HG02943 (cell line): ENCODE measurements at regions not wholly inside any gene's neighbourhood (a gene's known extent, or its start where the extent isn't known, plus 50 kb on each side); places are given as distances from the start of the nearest gene placed in this dataset.

Experiments used
- ATAC-seq: cut with Tn5 transposase; IDR thresholded peaks from one replicate; pipeline ENCODE4 v1.9.1; 2021; ENCODE audit warnings: mild to moderate bottlenecking, low read depth, moderate library complexity; ENCODE audit not compliant: unreplicated experiment

DNA sequence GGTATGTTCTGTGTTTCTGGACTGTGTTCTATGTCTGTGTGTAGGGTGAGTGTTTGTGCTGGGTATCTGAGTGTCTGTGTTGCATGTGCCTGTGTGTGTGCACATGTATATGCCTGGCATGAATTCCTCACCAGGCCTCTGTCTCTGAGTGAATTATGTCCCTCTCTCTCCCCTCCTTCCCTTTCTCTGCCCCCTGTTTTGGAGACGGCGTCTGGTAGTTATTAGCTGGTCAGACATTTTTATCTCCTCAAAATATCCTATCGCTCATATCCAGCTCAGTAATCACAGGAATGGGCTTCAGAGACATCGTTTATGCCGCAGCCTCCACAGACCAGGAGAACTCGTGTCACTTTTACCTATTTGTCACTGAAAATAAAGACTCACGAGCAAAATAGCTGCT is 483.2 kb upstream of the BRINP1 start:
- ATAC-seq = no peak

DNA sequence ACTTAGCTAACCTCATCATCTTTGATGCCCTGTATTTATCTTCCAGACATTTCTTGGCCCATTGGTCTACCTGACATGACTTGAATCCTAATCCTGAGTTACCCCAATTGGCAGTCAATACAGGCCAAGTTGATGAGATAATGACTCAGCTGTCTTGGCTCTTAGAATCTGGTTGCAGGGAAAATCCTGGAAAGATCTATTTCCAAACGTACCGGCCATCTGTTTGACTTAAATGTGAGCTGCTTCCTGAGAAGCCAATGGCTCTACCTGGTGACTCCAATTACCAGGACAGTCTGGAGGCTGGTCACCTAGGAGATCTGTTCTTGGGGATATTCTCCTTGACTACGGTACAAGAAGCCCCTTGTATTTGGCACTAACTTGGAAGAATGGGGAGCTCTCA is 475.2 kb upstream of the BRINP1 start:
- no peak for ATAC-seq

DNA sequence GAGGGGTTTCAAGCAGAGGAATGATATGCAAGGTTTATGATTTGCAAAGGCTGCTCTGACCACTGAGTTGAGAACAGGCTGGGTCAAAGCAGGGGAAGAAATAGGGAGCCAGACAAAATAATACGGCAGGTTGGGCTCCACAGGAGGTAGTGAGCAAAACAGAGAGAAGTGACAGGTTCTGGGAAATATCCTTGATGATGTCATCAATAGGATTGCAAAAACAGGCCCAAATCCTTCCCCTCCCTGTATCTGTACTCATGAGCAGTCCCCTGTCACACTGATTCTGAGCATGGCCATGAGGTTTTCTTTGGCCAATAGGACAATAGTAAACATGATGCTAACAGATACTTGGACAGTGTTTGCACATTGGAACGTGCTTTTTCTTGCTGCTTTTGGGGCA is 471.8 kb upstream of the BRINP1 start:
- no peak for ATAC-seq

DNA sequence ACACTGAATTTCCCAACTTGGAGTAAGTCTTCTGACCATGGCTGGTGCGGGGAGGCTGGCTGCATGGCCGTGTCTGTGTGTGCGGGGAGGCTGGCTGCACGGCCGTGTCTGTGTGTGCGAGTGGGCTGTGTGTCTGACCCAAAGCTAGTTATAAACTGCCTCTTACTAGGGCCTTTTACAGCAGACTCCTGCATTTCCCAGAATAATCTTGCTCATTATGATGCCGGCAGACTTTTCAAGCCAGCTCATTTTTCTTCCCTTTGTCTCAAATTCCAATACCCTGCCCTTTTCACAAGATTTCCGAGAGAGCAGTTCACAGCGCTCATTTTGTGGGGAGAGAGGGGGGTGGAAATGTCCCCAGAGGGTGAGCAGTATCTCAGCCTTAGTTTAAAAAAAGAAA is 470.7 kb upstream of the BRINP1 start:
- no peak for ATAC-seq

DNA sequence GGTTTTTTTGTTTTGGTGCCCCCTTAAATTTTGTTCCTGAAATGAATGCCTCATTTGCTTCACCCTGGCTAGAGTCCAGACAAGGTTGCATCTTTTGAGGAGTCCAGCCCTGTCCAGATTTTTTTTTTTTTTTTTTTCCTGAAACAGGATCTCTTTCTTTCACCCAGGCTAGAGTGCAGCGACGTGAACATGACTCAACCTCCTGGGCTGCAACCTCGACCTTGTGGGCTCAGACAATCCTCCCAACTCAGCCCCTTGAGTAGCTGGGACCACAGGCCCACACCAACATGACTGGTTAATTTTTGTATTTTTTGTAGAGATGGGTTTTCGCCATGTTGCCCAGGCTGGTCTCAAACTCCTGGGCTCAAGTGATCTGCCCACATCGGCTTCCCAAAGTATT is 469.0 kb upstream of the BRINP1 start:
- ATAC-seq = no peak

DNA sequence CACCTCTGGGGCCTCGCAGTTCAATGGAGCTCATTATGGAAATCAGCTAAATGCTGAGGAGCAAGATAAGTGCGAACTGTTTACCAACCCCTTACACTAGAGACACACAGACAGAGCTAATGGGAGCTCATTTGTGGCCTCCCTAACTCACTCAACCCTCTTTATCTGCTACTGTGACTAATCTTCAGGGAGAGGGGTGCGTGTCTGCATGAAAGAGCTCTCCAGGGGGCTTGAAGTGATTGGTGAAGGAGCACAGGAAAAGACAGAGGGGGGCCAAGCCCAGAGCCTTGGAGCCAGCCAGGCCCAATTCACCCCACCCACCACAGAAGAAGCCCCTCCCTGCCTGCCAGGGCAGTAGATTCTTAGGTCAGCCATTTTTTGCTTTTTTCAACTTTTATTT is 466.8 kb upstream of the BRINP1 start:
- ATAC-seq = no peak

DNA sequence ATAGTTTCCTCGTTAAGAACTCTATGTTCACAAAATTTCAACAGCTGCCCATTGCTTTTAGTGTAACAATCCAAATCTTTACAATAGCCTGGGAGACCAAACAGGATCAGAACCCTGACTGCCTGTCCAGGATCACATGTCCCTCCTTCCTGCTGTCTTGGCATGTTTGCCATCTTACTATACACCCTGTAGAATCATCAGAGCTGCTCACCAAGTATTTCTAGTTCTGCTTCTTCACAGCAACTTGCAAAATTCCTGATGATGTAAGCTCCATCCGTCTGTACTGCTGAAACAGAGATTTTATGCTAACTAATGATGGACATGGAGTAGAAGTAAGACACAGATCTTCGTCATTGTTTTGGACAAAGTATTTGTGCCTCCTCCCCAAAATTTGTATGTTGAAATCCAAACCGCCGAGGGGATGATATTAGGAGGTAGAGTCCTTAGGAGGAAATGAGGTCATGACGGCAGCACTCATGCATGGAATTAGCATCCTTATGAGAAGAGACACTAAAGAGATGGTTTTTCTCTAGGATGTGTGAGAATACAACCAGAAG is 464.9 kb upstream of the BRINP1 start:
- ATAC-seq = no peak

DNA sequence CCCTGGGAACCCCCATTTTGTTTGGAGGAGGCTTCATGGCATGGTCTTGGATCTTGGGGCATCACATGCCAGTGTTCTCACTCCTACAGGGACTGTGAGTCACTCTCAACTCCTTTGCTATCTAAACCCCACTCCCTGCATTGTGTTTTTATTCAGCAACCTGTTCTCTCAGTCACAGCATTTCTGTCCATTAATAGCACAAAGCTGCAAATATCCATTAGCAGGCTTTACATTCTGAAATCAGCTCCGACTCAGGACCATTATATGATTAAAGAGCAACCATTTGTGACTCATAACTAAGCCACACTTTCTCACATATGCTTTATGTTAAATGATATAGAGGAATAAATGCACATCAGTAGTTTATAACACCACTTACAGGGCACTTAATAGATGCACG is 462.1 kb upstream of the BRINP1 start:
- no peak for ATAC-seq

DNA sequence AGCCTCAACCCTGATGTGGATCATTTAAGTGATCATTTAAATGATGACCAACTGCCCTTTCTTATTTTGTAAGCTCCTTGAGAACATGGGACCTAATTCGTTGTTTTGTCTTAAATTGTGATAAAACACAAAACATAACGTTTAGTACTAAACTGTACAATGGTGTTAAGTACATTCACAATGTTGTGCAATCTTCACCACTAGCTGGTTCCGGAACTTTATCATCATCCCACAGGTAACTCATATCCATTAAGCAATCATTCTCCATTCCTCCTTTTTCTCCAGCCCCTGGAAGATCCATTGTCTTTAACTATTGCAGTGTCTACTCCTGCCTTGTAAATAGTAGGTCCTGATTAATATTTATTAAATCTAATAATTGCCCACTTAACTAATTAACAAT is 460.5 kb upstream of the BRINP1 start:
- ATAC-seq = no peak

DNA sequence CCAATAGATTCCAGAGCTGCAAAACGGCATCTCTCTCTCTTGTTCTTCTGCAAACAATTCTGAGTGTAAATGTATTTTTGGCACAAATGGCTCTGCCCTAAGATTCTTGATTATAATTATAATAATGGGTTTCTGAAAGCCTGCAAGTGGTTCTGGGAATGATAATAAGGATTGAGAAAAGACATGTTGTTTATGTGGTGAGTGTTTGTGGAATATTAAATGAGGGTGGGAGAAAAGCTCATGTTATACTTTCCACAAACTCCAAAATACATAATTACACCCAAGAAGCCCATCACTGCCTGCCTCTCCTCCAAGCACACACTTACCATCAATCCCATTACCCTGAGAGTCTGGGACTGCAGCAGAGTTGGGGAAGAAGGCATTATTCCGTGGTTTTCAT is 460.0 kb upstream of the BRINP1 start:
- ATAC-seq = no peak

DNA sequence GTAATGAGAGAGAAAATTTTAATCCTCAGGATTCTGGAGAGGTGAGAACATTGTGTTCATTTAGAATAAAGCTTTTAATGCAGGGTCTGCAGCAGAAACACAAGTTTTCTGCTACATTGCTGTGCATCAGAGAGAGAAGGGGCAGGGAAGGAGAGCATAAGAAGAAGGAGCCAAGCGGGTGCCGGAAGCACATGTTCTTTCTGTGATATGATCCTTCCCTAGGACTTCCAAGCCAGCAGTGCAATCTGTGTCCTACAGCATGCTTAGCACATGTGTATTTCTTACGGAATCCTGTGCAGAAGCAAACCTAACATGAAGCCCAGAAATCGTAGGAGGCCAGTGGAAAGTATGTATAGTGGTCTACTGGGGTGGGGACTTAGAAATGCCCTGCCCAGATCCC is 458.3 kb upstream of the BRINP1 start:
- ATAC-seq = no peak

DNA sequence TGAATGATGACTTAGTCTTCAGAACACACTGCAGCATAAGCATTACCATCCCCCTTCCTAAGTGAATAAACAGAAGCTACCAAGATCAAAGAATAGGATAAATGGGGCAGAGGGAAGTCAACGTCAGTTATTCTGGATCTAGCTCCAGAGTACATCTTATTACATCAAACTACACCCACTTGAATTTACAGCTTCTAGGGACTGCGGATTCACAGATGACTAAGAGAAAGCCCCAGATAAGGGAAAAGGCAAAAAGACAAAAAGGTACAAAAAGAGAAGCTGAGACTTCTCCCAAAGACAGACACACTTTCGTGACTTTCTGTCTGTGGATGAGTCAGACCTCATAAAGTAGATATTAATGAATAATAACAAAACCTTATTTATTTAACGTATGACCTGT is 457.9 kb upstream of the BRINP1 start:
- ATAC-seq = no peak

DNA sequence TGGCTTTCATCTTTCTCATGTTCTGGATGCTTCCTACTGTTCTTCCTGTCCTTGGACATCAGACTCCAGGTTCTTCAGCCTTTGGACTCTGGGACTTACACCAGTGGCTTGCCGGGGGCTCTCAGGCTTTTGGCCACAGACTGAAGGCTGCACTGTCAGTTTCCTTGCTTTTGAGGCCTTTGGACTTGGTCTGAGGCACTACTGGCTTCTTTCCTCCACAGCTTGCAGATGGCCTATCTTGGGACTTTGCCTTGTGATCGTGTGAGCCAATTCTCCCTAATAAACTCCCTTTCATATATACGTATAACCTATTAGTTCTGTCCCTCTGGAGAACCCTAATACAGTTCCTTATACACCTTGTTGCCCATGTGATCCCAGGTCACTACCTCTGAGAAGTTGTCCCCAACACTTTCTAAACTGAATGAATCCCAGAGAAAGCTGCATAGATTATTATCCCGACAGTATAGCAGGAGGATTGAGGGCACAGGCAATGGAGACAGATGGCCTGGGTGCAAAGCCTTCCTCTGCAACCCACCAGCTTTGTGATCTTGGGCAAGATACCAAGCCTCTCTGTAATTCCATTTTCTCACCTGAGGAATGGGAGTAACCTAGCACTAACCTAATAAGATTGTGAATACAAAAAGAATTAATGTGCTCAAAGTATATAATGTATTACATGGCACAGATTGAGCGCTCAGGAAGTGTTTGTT is 449.6 kb upstream of the BRINP1 start:
- no peak for ATAC-seq

DNA sequence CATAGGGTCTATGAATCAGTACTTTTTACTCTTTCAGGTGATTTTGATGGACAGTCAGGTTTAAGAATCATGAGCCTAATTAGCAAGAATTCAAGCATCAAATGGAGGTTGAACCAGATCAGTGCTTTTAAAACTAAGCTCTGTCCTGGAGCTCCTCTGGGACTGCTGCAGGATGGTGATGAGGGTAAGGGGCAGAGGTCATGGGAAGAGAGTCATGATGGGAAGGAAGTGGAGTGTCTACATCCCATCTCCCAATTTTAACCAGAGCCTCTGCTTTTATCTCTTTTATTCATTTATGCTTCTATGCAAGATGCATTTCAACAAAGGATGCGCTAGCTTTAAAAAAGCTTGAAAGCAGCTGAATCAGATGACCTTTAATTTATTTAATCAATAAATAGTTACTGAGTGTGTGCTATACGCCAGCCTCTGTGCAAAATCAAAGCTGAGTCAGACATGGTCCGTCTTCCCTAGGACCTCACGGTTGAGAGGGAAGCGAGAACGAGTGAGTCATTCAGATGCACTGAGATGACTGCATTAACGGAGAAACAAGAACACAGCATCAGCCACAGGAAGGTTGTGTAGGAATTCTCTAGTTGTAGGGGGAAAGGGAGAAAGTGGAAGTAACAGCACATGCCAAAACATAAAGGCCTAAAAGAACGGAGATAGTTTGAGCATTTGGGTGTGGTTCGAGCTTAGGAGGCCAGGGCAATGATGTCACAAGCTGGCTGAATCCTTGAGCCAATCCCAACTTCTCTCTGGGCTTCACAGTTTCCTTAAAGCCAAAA is 441.6 kb upstream of the BRINP1 start:
- no peak for ATAC-seq

DNA sequence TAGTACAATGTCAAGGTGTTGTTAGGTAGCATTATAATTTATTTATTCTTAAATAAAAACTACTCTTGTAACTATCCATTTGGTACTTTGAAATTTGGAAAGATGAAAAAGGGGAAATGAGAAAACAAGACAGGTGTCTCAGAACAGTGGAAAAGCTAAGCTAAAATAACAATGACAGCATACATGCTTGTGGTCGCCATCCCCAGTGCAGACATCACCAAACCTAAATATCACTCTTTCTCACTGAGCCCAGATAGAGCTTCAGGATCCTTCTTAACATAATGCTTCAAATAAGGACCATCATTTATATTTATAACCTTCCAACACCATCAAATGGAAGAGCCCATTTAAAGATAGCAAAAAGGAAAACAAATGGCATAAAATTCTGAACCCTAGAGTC is 434.4 kb upstream of the BRINP1 start:
- no peak for ATAC-seq

DNA sequence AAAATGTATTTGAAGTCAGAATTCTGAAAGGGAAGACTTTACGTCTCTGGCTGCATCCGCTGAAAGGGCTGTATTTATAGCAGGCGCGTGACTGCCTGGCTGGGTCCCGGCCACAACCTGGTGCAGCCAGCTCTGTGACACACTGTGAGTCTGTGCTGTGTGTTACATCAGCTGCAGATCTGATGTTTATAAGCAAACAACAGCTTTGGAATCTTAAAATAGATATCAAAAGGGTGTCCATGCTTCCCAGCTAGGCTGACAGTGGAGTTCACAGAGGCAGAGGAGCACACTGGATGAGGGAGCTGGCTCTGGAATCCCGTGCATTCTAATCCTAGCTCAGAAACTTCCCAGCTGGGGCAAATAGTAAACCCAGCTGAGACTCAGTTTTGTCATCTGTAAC is 433.4 kb upstream of the BRINP1 start:
- ATAC-seq = no peak

DNA sequence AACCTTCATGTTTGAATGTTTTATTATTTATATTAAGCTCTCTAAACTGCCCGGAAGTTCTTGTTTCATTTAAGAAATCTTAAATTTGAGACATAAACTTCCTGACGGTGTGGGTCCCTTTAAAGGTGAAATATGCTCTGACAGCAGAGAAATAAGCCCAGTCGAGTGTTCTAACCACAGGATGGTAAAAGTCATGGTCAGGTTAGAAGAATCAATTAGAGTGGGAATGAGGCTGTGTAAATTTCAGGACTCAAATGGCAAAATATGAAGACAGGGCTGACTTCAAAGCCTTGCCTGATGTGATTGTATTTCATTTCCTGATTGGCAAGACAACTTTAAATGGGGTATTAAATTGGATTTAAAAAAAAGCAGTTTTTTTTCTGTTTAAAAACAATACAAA is 432.9 kb upstream of the BRINP1 start:
- ATAC-seq = no peak

DNA sequence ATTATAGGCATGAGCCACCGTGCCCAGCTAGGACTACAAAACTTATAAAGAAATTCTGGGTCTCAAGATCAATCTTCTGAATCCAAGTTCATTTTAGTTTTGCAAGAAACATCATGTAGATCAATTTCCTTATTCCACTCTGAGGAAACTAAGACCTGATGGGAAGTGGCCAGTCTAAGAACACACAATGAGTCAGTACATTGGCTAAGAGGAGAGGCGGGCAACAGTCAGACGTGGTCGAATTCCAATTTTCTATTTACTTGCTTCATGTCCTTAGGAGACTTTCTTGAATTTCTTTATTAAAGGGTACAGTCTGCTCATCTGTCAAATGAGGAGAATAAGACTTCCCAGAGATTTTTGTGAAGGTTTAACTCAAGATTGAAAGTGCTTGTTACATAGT is 432.1 kb upstream of the BRINP1 start:
- no peak for ATAC-seq

DNA sequence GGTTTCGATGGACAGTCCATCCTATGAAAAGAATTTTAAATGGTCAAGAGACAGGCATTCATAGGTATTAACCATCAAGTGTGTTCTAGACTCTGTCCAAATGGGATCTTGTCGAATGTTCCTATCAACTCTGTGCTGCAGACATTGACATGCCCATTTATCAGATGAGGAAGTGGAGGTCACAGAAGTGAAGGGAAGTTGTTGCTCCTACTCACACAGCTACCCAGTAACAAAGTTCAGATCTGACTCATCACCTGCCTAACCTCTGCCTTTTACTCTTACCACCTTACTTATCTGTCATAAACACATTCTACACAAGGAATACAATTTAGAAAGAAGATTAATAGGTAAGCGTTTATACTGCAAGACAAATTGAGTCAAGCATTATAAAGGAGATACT is 426.2 kb upstream of the BRINP1 start:
- ATAC-seq = no peak

DNA sequence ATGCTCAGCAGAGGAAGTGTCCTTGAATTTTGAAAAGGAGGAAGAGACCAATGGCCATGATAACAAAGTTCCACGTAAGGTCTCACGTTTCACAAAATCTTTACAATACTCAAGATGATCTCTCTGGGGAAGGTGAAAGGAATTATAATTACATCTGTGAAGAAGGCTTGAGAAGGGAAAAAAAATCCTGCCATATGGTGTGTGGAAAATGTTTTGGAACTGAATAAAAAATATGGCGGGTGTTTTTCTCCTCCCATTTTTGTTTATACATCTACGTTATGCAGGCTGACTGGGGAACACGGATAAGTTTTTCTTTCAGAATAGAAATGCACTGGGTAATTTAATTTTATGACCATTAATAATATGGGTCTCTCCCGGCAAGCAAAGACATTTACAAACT is 425.6 kb upstream of the BRINP1 start:
- no peak for ATAC-seq

DNA sequence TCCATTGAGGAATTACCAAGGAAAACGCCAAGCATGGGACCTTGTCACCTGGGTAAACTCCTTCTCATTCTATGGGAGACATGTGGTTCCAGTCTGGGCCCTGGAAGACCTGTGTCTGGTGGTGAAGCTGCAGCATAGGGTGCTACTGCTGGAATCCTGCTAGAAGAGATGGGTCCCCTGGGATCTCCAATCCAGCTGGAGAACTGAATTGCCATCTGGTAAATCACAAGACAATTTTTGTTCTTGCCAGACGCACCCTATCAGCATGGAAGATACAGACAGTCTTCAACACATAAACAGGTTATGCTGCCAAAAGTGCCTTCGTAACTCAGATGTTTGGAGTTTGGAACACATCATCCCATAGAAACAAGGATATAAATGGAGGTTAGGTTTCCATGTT is 424.0 kb upstream of the BRINP1 start:
- ATAC-seq = no peak

DNA sequence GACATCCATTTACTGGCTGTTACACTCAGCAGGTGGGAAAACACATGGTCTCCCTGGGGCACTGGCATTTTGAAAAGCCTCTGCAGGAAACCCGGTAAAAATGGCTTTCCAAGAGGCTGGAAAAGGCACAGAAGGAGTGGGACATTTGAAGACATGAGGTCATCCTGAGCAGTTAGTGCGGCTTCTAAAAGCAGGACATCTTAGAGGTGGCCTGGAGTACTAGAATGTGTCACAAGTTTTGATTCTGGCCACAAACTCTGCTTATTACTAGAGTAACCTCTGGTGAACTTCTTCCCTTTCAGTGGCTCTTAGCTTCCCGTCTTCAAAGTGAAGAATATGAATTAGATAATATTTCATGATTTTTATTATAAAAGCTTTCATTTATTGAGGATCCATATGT is 423.0 kb upstream of the BRINP1 start:
- no peak for ATAC-seq
